BLaER1 (cell line): ENCODE measurements at regions not wholly inside any gene's neighbourhood (a gene's known extent, or its start where the extent isn't known, plus 50 kb on each side); places are given as distances from the start of the nearest gene placed in this dataset.
A peak's percentile ranks its signal among the peaks of the same experiment; 100 is the strongest.
"Not testable (repeated sequence)": the region's sequence is repeated elsewhere in the genome, so short reads cannot be mapped to it uniquely, and the experiment has no call there.

Experiments used
- H3K27ac ChIP-seq: shearing (Covaris generic); formaldehyde crosslinking; 2 replicates; pipeline ENCODE4 v1.8.1; 2022
- H3K27me3 ChIP-seq: shearing (Covaris generic); formaldehyde crosslinking; 2 replicates; pipeline ENCODE4 v1.8.1; 2022
- H3K36me3 ChIP-seq: shearing (Covaris generic); formaldehyde crosslinking; 2 replicates; pipeline ENCODE4 v1.8.1; 2022
- H3K4me1 ChIP-seq: shearing (Covaris generic); formaldehyde crosslinking; 2 replicates; pipeline ENCODE4 v1.8.1; 2022
- H3K4me2 ChIP-seq: shearing (Covaris generic); formaldehyde crosslinking; 2 replicates; pipeline ENCODE4 v1.8.1; 2022
- H3K4me3 ChIP-seq: shearing (Covaris generic); formaldehyde crosslinking; 2 replicates; pipeline ENCODE4 v1.8.1; 2022
- H3K9ac ChIP-seq: shearing (Covaris generic); formaldehyde crosslinking; 2 replicates; pipeline ENCODE4 v1.8.1; 2022
- H3K9me3 ChIP-seq: shearing (Covaris generic); formaldehyde crosslinking; 2 replicates; pipeline ENCODE4 v1.8.1; 2022
- H4K20me1 ChIP-seq: shearing (Covaris generic); formaldehyde crosslinking; 2 replicates; pipeline ENCODE4 v1.8.1; 2022
- Cebpa-rat ChIP-seq: shearing (Covaris generic); IDR thresholded peaks from 2 replicates; pipeline ENCODE4 v1.8.1; 2022

DNA sequence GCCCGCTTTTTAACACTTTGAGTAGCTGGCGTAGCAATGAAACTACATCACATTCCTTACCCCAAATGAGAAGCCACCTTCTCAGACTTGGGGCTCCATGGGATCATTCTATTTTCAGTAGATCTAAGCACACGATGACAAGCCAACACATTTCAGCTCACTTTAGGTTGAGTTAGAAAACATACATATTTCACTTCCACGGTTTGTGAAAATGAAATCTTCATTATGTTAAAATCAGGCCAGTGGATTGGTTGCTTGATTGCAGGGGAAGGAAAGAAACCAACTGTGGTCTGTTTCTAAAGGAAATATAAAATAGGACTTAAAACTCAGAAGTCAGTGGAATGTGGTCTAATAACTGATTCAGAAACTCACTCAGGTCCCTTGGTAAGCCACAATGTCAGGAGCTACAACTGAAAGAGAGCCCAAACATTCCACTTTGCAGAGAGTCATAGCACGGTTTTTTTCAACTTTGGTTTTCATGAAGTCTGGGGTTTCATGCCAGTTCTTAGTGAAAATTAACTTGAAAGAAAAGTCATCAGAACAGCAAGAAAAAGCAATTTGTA is 82.3 kb upstream of the TIAM1 start:
- Histone ChIP-seq H3K27me3 (no peaks in the 10 kb centered on the region), H3K4me3 (no peak overlapping the region), H3K9ac (no peak overlapping the region), H3K27ac (no peak overlapping the region), H3K36me3 (peaks cover 14% of the 10 kb centered on the region), H3K4me2 (peak overlapping the region; percentile 34), H3K4me1 (peaks cover 16% of the 10 kb centered on the region), H3K9me3 (no peaks in the 10 kb centered on the region), H4K20me1 (no peaks in the 10 kb centered on the region)
- TF ChIP-seq Cebpa-rat = no peak

DNA sequence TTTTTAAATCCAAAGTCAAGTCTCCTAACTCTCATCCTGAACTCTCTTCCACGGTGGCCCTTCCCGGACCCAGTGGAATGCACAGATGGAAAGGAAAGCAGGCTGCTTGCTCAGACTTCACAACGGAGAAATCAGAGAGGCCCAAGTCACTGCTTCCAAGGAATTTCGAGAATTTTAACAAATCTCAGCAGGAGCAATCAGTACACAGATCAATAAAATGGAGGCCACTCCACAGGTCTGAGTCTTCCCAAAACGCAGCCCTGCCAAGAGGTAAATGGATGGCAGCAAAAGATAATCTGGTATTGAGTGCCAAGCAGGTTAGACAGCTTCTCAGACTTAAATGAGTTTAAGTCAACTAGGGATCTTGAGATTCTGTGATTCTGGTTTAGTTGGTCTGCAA is 81.1 kb upstream of the TIAM1 start:
- Histone ChIP-seq H3K4me3 (no peak overlapping the region), H4K20me1 (no peaks in the 10 kb centered on the region), H3K4me1 (peaks cover 16% of the 10 kb centered on the region), H3K9me3 (no peaks in the 10 kb centered on the region), H3K4me2 (no peak overlapping the region), H3K36me3 (peaks cover 17% of the 10 kb centered on the region), H3K27me3 (no peaks in the 10 kb centered on the region), H3K9ac (no peak overlapping the region), H3K27ac (no peak overlapping the region)
- no peak for TF ChIP-seq Cebpa-rat

DNA sequence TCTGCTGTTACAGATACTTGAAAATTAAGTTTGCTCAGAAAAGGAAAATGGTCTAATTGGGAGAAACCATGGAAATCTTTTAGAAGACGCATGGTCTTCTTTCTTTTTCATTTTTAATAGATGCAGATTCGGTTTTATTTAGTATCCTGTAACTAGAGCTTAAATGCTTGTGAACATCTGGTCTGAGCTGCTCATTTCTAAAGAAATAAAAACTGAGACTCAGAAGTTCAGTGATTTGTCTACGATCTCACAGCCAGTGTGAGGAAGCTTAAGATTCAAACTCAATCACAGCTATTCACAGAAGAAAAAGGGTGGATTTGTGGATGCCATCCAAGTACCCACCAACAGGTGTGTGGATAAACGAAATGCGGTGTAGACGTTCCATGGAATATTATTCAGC is 80.0 kb upstream of the TIAM1 start:
- Histone ChIP-seq H3K9ac (no peak overlapping the region), H3K36me3 (peaks cover 9% of the 10 kb centered on the region), H3K27ac (no peak overlapping the region), H3K4me3 (no peak overlapping the region), H3K9me3 (no peaks in the 10 kb centered on the region), H3K4me1 (peaks cover 16% of the 10 kb centered on the region), H3K27me3 (no peaks in the 10 kb centered on the region), H4K20me1 (no peaks in the 10 kb centered on the region), H3K4me2 (no peak overlapping the region)
- no peak for TF ChIP-seq Cebpa-rat

DNA sequence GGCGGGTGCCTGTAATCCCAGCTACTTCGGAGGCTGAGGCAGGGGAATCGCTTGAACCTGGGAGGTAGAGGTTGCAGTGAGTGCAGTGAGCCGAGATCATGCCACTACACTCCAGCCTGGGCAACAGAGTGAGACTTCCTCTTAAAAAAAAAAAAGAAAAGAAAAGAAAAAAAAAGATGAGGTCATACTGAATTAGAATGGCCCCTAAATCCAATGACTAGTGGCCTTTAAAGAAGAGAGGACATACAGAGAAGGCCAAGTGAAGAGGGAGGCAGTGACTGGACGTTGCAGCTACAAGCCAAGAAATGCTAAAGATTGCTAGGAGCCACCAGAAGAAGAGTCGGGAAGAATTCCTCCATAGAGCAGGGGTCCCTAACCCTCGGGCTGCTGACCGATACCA is 76.9 kb upstream of the TIAM1 start:
- no peak for TF ChIP-seq Cebpa-rat
- Histone ChIP-seq H4K20me1 (no peaks in the 10 kb centered on the region), H3K4me2 (no peak overlapping the region)

DNA sequence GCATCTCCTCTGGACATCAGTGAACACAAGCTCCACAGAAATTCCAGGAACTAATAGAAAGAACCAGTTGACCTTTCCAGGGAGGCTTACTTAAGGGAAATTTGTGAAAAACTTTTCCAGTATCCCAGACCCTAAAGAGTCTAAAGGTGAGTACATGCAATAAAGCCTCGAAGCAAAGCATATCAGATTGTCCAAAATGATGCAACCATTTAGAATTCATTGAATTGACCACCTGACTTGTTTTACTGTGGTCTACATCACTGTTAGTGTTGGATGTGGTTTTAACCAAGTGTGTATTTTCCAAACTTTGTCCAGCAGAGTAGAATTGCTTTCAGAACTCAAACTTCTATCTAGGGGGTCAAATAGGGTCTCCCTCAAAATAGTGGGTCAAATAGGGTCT is 76.3 kb upstream of the TIAM1 start:
- H3K4me1 ChIP-seq = no peaks in the 10 kb centered on the region; the same call in 1 of the 2 replicates
- TF ChIP-seq Cebpa-rat = no peak
- no peak overlapping the region for H3K9ac ChIP-seq
- peaks cover 23% of the 10 kb centered on the region; the same call in 1 of the 2 replicates for H3K36me3 ChIP-seq
- H3K4me2 ChIP-seq = no peak overlapping the region
- H4K20me1 ChIP-seq = no peaks in the 10 kb centered on the region
- no peak overlapping the region for H3K27ac ChIP-seq
- no peaks in the 10 kb centered on the region for H3K27me3 ChIP-seq
- H3K4me3 ChIP-seq = no peak overlapping the region
- H3K9me3 ChIP-seq = peaks cover 16% of the 10 kb centered on the region

More for the DNA sequence above, 76.9 kb upstream of the TIAM1 start:
- no peaks in the 10 kb centered on the region for H3K27me3 ChIP-seq
- H3K9ac ChIP-seq = no peak overlapping the region
- H3K27ac ChIP-seq = no peak overlapping the region
- no peak overlapping the region for H3K4me3 ChIP-seq
- peaks cover 4% of the 10 kb centered on the region for H3K4me1 ChIP-seq
- H3K36me3 ChIP-seq = peaks cover 23% of the 10 kb centered on the region; the same call in 1 of the 2 replicates
- peaks cover 10% of the 10 kb centered on the region for H3K9me3 ChIP-seq

DNA sequence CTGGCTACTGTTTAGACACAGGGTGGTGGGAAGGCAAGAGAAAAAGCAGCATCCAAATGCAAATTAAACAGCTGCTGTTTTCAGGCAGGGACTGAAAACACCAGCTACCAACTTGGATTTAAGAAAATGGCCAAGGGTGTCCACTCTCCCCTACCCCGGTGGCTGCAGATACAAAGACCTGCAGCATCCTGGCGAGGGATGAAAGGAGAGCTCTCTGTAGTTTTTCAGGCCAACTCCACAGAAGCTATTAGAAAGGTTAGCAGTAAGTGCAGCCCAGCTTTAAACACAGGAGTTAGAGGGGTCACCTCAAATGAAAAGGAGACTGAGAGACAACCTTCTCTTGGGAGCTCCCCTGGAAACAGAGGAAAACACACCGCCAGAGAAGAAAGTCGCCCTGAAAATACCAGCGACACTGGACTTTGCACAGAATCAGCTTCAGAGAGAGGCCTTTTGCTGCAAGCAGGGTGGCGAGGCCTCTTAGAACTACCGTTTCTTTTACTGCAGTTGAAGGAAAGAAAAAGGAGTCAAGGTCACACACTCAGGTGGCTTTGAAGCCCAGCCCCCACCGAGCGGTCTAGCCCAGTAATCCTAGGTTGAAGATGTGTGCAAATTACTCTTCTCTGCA is 74.4 kb upstream of the TIAM1 start:
- Histone ChIP-seq H3K9ac (no peak overlapping the region), H3K27ac (no peak overlapping the region)
- no peak for TF ChIP-seq Cebpa-rat

DNA sequence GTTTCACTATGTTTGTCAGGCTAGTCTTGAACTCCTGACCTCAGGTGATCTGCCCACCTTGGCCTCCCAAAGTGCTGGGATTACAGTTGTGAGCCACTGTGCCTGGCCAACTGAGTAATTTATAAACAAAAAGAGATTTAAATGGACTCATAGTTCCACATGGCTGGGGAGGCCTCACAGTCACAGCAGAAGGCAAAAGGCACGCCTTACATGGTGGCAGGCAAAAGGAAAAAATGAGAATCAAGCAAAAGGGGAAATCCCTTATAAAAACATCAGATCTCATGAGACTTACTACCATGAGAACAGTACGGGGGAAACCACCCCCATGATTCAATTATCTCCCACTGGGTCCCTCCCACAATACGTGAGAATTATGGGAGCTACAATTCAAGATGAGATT is 73.2 kb upstream of the TIAM1 start:
- not testable (repeated sequence) for H3K27ac ChIP-seq, H3K4me3 ChIP-seq, H3K4me2 ChIP-seq, H4K20me1 ChIP-seq, H3K9ac ChIP-seq, H3K27me3 ChIP-seq, H3K4me1 ChIP-seq
- H3K9me3 ChIP-seq = peaks cover 16% of the 10 kb centered on the region
- peaks cover 32% of the 10 kb centered on the region; the same call in 1 of the 2 replicates for H3K36me3 ChIP-seq

More for the DNA sequence above, 74.4 kb upstream of the TIAM1 start:
- peaks cover 16% of the 10 kb centered on the region for H3K9me3 ChIP-seq
- H3K27me3 ChIP-seq = no peaks in the 10 kb centered on the region
- H4K20me1 ChIP-seq = no peaks in the 10 kb centered on the region
- H3K36me3 ChIP-seq = peaks cover 31% of the 10 kb centered on the region; the same call in 1 of the 2 replicates
- no peak overlapping the region for H3K4me3 ChIP-seq
- no peaks in the 10 kb centered on the region; the same call in 1 of the 2 replicates for H3K4me1 ChIP-seq
- H3K4me2 ChIP-seq = no peak overlapping the region

DNA sequence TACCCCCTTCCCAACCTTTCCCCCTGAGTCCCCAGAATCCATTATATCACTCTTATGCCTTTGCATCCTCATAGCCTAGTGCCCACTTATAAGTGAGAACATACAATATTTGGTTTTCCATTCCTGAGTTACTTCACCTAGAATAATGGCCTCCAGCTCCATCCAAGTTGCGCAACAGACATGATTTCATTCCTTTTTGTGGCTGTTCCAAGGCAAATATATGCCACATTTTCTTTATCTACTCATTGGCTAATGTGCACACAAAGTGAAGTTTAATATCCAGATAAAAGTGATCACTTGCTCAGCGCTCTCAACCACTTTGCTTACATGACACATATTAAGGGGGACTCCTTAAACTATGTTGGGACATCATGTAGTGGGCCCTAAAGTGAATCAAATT is 72.4 kb upstream of the TIAM1 start:
- peaks cover 33% of the 10 kb centered on the region; the same call in 1 of the 2 replicates for H3K36me3 ChIP-seq
- peak; percentile 63; the same call in 1 of the 2 replicates for TF ChIP-seq Cebpa-rat
- no peaks in the 10 kb centered on the region for H3K27me3 ChIP-seq
- H3K4me1 ChIP-seq = no peaks in the 10 kb centered on the region; the same call in 1 of the 2 replicates
- H3K9me3 ChIP-seq = peaks cover 16% of the 10 kb centered on the region
- no peak overlapping the region for H3K4me2 ChIP-seq
- no peak overlapping the region for H3K4me3 ChIP-seq
- H3K9ac ChIP-seq = no peak overlapping the region
- no peak overlapping the region for H3K27ac ChIP-seq
- H4K20me1 ChIP-seq = no peaks in the 10 kb centered on the region

DNA sequence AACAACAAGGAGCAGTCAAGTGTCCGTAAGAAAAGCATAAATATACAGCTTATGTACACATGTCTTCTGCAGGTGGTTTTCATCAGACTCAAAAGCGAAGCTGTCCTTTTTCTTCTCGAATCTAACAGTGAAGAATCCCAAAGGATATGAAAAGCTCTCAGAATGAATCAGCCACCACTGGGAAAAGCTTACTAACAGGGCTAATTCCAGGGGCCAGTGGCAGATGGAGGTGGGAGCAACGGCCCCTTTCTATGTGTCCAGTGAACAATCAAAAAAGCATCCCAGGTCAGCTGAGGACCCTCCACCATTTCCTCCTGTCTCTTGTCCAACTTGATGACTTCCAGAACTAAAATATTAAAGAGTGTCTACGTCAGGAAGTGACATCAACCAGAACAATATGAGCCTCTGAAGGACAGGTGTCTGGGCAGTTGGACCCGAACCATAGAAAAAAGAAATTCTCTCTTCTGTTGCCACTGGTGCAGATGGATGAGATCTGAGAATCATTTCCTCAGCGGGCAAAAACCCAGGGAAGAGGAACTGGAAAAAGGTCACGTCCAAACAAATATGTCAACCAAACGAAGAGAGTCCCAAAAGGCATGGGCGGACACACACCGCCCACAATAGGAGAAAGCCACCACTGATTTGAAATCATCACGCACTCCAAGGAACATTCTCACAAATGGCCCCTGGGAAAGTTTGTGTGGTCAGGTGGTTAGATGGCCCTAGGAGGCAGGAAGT is 70.4 kb upstream of the TIAM1 start:
- H3K27me3 ChIP-seq = no peaks in the 10 kb centered on the region
- no peak overlapping the region for H3K4me3 ChIP-seq
- no peak overlapping the region for H3K9ac ChIP-seq
- no peak overlapping the region for H3K27ac ChIP-seq
- H3K4me2 ChIP-seq = no peak overlapping the region
- no peaks in the 10 kb centered on the region; the same call in 1 of the 2 replicates for H3K4me1 ChIP-seq
- no peak for TF ChIP-seq Cebpa-rat
- H4K20me1 ChIP-seq = no peaks in the 10 kb centered on the region
- H3K36me3 ChIP-seq = peaks cover 28% of the 10 kb centered on the region; the same call in 1 of the 2 replicates
- H3K9me3 ChIP-seq = peaks cover 16% of the 10 kb centered on the region

DNA sequence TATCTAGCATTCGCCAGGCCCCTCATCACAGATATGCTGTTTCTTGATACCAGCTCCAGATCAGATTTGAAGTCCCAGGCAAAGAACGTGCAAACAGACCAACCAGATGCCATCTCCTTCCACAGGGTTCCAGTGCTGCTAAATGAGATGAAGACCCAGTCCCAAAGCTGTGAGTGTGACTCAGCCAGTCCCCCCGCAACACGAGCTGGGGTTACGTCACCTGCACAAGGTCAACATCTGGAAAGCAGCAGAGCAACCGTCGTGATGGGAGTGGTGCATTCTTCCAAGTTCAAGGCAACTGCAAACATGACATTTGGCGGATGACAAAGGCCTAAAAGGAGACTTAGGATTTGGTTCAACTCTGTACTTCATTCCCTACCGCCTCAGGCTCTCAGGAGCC is 69.6 kb upstream of the TIAM1 start:
- Histone ChIP-seq H3K4me1 (no peaks in the 10 kb centered on the region; the same call in 1 of the 2 replicates), H3K9me3 (peaks cover 16% of the 10 kb centered on the region), H3K27ac (no peak overlapping the region), H3K27me3 (no peaks in the 10 kb centered on the region), H3K36me3 (peaks cover 24% of the 10 kb centered on the region; the same call in 1 of the 2 replicates), H4K20me1 (no peaks in the 10 kb centered on the region), H3K4me2 (no peak overlapping the region), H3K4me3 (no peak overlapping the region), H3K9ac (no peak overlapping the region)
- TF ChIP-seq Cebpa-rat = no peak
